Large intestine (tissue), 3 donors: ENCODE measurements at regions not wholly inside any gene's neighbourhood (a gene's known extent, or its start where the extent isn't known, plus 50 kb on each side); places are given as distances from the start of the nearest gene placed in this dataset.
"Not testable (repeated sequence)": the region's sequence is repeated elsewhere in the genome, so short reads cannot be mapped to it uniquely, and the experiment has no call there.

Source experiments
- DNase-seq, 2 donors: peaks; one replicate each; pipeline versions ENCODE4 v3.0.0 to v3.0.0-alpha.2; 2013
- H3K27ac ChIP-seq: one replicate; pipeline ENCODE4 v1.5.1; 2013; ENCODE audit warnings: low read length
- H3K27me3 ChIP-seq: 2 replicates; pipeline ENCODE4 v1.6.1; 2013; ENCODE audit warnings: low read length; ENCODE audit not compliant: control insufficient read depth, insufficient read depth
- H3K36me3 ChIP-seq: 2 replicates; pipeline ENCODE4 v1.6.1; 2013; ENCODE audit warnings: low read length; ENCODE audit not compliant: control insufficient read depth, insufficient read depth
- H3K4me1 ChIP-seq: one replicate; pipeline ENCODE4 v1.6.1; 2013; ENCODE audit warnings: low read length; ENCODE audit not compliant: control insufficient read depth, insufficient read depth
- H3K4me3 ChIP-seq: one replicate; pipeline ENCODE4 v1.5.1; 2013; ENCODE audit warnings: low read length
- H3K9me3 ChIP-seq: one replicate; pipeline ENCODE4 v1.6.1; 2013; ENCODE audit warnings: mild to moderate bottlenecking, low read depth, low read length, moderate library complexity; ENCODE audit not compliant: control insufficient read depth
- WGBS: methylation state at CpG from one replicate; pipeline ENCODE4 v1.1.5; 2013; ENCODE audit warnings: low lambda C conversion rate; ENCODE audit not compliant: insufficient coverage; 5-methylcytosine and 5-hydroxymethylcytosine counted together

- no CpG with 5 or more reads among the region's 31 CpGs for WGBS
- Histone ChIP-seq H3K36me3 (peaks cover 12% of the 10 kb centered on the region), H3K9me3 (peaks cover 5% of the 10 kb centered on the region), H3K27me3 (no peaks in the 10 kb centered on the region), H3K27ac (no peak overlapping the region), H3K4me3 (no peak overlapping the region), H3K4me1 (no peaks in the 10 kb centered on the region)
- DNase-seq: no peak
Measured at GRCh38 chr11:71170624-71171423, 81.6 kb downstream of the SHANK2 start.

GRCh38 chr11:71169313-71169712 lies 83.1 kb downstream of the SHANK2 start:
- no peaks in the 10 kb centered on the region for H3K9me3 ChIP-seq
- no peaks in the 10 kb centered on the region for H3K4me1 ChIP-seq
- H3K36me3 ChIP-seq: peaks cover 12% of the 10 kb centered on the region
- WGBS: no CpG with 5 or more reads among the region's 8 CpGs
- no peak overlapping the region for H3K27ac ChIP-seq
- no peaks in the 10 kb centered on the region for H3K27me3 ChIP-seq
- no peak overlapping the region for H3K4me3 ChIP-seq
- DNase-seq: no peak

GRCh38 chr11:71167814-71168213 lies 84.6 kb downstream of the SHANK2 start:
- not testable (repeated sequence) for H3K9me3 ChIP-seq, H3K4me3 ChIP-seq, H3K27me3 ChIP-seq, H3K27ac ChIP-seq, H3K4me1 ChIP-seq, H3K36me3 ChIP-seq, DNase-seq
- WGBS: no CpG with 5 or more reads among the region's 31 CpGs

GRCh38 chr11:71165771-71166170 lies 86.6 kb downstream of the SHANK2 start:
- Histone ChIP-seq H3K4me3 (no peak overlapping the region), H3K27me3 (no peaks in the 10 kb centered on the region), H3K4me1 (no peaks in the 10 kb centered on the region), H3K27ac (no peak overlapping the region), H3K36me3 (peaks cover 3% of the 10 kb centered on the region), H3K9me3 (no peaks in the 10 kb centered on the region)
- WGBS: no CpG with 5 or more reads among the region's 12 CpGs
- DNase-seq: no peak

- H3K36me3 ChIP-seq: peaks cover 2% of the 10 kb centered on the region
- H3K4me1 ChIP-seq: no peaks in the 10 kb centered on the region
- WGBS: no CpG with 5 or more reads among the region's 7 CpGs
Measured at GRCh38 chr11:71164621-71165020, 87.8 kb downstream of the SHANK2 start.

GRCh38 chr11:71164186-71164585 lies 88.2 kb downstream of the SHANK2 start:
- WGBS: no CpG with 5 or more reads among the region's 4 CpGs
- H3K27me3 ChIP-seq: no peaks in the 10 kb centered on the region
- no peak for DNase-seq
- H3K4me3 ChIP-seq: no peak overlapping the region
- H3K4me1 ChIP-seq: no peaks in the 10 kb centered on the region
- no peak overlapping the region for H3K27ac ChIP-seq
- no peaks in the 10 kb centered on the region for H3K9me3 ChIP-seq
- peaks cover 2% of the 10 kb centered on the region for H3K36me3 ChIP-seq

More at GRCh38 chr11:71164621-71165020, 87.8 kb downstream of the SHANK2 start:
- Histone ChIP-seq H3K4me3 (no peak overlapping the region), H3K9me3 (no peaks in the 10 kb centered on the region), H3K27me3 (no peaks in the 10 kb centered on the region), H3K27ac (no peak overlapping the region)
- DNase-seq: no peak

- WGBS: no CpG with 5 or more reads among the region's 3 CpGs
- H3K4me1 ChIP-seq: no peaks in the 10 kb centered on the region
Measured at GRCh38 chr11:71163371-71163770, 89.0 kb downstream of the SHANK2 start.

GRCh38 chr11:71158936-71159335 lies 93.4 kb downstream of the SHANK2 start:
- H3K27ac ChIP-seq: no peak overlapping the region
- DNase-seq: peak; percentile 21 to 40
- 100% methylated on average over 1 of the region's 4 CpGs for WGBS
- peaks cover 2% of the 10 kb centered on the region for H3K4me1 ChIP-seq
- no peaks in the 10 kb centered on the region for H3K9me3 ChIP-seq
- no peak overlapping the region for H3K4me3 ChIP-seq
- no peaks in the 10 kb centered on the region for H3K27me3 ChIP-seq
- H3K36me3 ChIP-seq: no peaks in the 10 kb centered on the region

More at GRCh38 chr11:71163371-71163770, 89.0 kb downstream of the SHANK2 start:
- Histone ChIP-seq H3K27ac (no peak overlapping the region), H3K36me3 (peaks cover 2% of the 10 kb centered on the region), H3K27me3 (no peaks in the 10 kb centered on the region), H3K9me3 (no peaks in the 10 kb centered on the region), H3K4me3 (no peak overlapping the region)
- DNase-seq: no peak

- not testable (repeated sequence) for DNase-seq, H3K27ac ChIP-seq, H3K9me3 ChIP-seq, H3K36me3 ChIP-seq, H3K4me1 ChIP-seq, H3K27me3 ChIP-seq, H3K4me3 ChIP-seq
- WGBS: 100% methylated on average over 1 of the region's 5 CpGs
Measured at GRCh38 chr11:71157676-71158075, 94.7 kb downstream of the SHANK2 start.

- 80% methylated on average over 3 of the region's 6 CpGs for WGBS
Measured at GRCh38 chr11:71156301-71156700, 96.1 kb downstream of the SHANK2 start.

GRCh38 chr11:71155846-71156245 lies 96.5 kb downstream of the SHANK2 start:
- H3K9me3 ChIP-seq: peaks cover 1% of the 10 kb centered on the region
- no peak overlapping the region for H3K27ac ChIP-seq
- H3K4me1 ChIP-seq: peaks cover 8% of the 10 kb centered on the region
- H3K27me3 ChIP-seq: no peaks in the 10 kb centered on the region
- WGBS: no CpG with 5 or more reads among the region's 8 CpGs
- H3K4me3 ChIP-seq: no peak overlapping the region
- peak; percentile 30 to 63 for DNase-seq
- H3K36me3 ChIP-seq: no peaks in the 10 kb centered on the region

More at GRCh38 chr11:71156301-71156700, 96.1 kb downstream of the SHANK2 start:
- no peaks in the 10 kb centered on the region for H3K27me3 ChIP-seq
- peaks cover 8% of the 10 kb centered on the region for H3K4me1 ChIP-seq
- H3K4me3 ChIP-seq: no peak overlapping the region
- H3K36me3 ChIP-seq: no peaks in the 10 kb centered on the region
- H3K27ac ChIP-seq: no peak overlapping the region
- H3K9me3 ChIP-seq: no peaks in the 10 kb centered on the region
- DNase-seq: no peak
